ENCODE measurements at regions not wholly inside any gene's neighbourhood (a gene's known extent, or its start where the extent isn't known, plus 50 kb on each side); places are given as distances from the start of the nearest gene placed in this dataset.

DNA sequence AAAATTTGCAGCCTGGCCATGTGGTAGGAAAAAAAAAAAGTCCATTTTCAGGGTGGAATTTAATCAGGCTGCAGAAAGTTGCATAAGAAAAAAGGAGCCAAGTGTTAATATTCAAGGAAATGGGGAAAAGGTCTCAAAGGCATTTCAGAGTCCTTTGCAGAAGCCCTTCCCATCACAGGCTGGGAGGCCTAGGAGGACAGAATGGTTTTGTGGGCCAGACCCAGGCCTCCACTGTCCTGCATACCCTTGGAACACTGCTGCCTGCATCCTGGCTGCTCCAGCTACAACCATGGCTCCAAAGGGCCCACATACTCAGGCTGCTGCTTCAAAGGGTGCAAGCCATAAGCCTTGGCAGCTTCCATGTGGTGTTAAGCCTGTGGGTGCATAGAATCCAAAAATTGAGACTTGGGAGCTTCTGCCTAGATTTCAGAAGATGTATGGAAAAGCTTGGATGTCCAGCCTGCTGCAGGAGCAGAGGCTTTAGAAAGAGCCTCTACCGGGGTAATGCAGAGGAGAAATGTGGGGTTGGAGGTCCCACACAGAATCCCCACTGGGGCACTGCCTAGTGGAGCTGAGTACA lies 239.0 kb upstream of the STXBP5 start:
- TF ChIP-seq POLR2A (IDR thresholded peaks at IDR 0.05), result no peak
- TF ChIP-seq, protein P1, sequence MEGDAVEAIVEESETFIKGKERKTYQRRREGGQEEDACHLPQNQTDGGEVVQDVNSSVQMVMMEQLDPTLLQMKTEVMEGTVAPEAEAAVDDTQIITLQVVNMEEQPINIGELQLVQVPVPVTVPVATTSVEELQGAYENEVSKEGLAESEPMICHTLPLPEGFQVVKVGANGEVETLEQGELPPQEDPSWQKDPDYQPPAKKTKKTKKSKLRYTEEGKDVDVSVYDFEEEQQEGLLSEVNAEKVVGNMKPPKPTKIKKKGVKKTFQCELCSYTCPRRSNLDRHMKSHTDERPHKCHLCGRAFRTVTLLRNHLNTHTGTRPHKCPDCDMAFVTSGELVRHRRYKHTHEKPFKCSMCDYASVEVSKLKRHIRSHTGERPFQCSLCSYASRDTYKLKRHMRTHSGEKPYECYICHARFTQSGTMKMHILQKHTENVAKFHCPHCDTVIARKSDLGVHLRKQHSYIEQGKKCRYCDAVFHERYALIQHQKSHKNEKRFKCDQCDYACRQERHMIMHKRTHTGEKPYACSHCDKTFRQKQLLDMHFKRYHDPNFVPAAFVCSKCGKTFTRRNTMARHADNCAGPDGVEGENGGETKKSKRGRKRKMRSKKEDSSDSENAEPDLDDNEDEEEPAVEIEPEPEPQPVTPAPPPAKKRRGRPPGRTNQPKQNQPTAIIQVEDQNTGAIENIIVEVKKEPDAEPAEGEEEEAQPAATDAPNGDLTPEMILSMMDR (IDR thresholded peaks at IDR 0.05), result no peak
